ENCODE measurements at regions not wholly inside any gene's neighbourhood (a gene's known extent, or its start where the extent isn't known, plus 50 kb on each side); places are given as distances from the start of the nearest gene placed in this dataset.
"Not testable (repeated sequence)": the region's sequence is repeated elsewhere in the genome, so short reads cannot be mapped to it uniquely, and the experiment has no call there.

DNA sequence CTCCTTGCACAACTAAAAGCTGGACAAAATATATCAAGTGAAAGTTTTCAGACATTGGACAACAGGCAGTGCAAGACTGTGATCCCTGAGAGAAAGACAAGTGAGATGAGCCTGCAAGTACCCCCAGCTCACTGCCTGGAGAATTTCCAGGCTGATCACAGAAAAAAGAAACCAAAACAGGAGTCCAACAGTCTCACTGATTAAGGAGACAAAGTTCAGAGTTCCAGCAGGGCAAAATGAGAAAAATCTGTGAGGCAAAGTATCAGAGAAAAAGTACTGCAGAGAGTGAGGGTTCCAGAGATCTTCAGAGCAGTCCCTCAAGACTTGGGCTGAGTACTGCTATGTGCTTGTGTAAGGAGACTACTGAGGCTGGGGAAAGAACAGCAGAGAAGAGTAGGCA, 56.0 kb upstream of the PRSS3 start:
- DNase-seq = no peak

GRCh38 chr9:33740075-33740474, 55.3 kb upstream of the PRSS3 start:
- no peak for DNase-seq

DNA sequence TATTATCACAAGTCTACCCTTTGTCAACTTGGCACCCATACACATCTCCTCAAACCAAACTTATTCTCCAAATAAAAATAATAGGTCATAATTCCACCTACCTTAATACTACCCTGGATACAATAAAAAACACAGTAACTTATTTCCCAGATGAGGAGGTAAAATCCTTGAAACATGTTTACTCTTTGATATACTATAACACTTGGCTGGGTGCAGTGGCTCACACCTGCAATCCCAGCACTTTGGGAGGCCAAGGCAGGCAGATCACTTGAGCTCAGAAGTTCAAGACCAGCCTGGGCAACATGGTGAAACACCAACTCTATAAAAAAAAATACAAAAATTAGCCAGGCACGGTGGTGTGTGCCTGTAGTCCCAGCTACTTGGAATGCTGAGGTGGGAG, 54.4 kb upstream of the PRSS3 start:
- DNase-seq = not testable (repeated sequence)

DNA sequence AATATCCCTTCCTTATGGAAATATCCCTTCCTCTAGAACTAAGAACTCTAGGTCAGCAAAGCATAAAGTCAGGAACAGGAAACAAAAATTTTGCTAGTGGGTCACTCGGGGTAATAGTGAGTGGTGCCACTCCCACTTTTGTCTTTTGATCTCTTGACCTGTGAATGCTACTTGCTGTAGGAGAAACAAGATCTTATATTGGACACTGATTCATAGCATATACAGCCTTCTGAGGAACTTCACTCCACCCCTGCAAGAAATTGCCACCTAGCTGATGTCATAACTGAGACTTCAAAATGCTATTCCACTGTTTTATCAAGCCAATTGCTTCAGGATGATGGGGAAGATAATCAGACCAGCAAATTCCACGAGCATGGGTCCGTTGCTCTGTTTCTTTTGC, 53.3 kb upstream of the PRSS3 start:
- no peak for DNase-seq

DNA sequence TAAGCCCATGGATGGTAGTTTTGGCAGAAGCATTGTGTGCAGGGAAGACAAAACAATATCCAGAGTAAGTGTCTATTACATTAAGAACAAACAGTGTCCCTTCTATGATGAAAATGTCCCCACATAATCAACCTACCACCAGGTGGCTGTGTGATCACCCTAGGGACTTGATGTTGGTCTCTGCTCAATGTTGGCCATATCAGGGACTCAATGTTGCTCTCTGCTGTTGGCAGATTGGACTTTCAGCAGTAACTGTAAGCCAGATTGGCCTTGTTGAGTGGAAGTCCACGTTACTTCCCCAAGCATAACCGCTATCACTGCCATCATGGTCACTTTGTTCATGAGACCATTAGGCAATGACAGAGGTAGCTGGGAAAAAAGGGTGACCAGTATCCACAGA, 52.8 kb upstream of the PRSS3 start:
- DNase-seq = no peak
